Kidney (tissue), 13 donors: ENCODE measurements at regions not wholly inside any gene's neighbourhood (a gene's known extent, or its start where the extent isn't known, plus 50 kb on each side); places are given as distances from the start of the nearest gene placed in this dataset.

Source experiments
- DNase-seq, 5 donors: peaks; one replicate each; pipeline ENCODE4 v3.0.0-alpha.2; 2013 to 2020
- FAIRE-seq: peaks from 2 replicates; lab custom pipeline; 2012; peaks lifted over from hg19 to GRCh38; lab: Jason Lieb, UNC
- H3K27ac ChIP-seq, 2 donors: one replicate each; pipeline ENCODE4 v1.7.0; 2013; ENCODE audit warnings: low read depth in 2 of 2, low read length in 2 of 2, inconsistent platforms in 1 of 2
- H3K27me3 ChIP-seq: one replicate; pipeline ENCODE4 v1.7.1; 2013; ENCODE audit warnings: low read length, inconsistent platforms; ENCODE audit not compliant: control insufficient read depth, insufficient read depth
- H3K36me3 ChIP-seq, 3 donors: one replicate each; pipeline versions ENCODE4 v1.7.0 to v1.7.1; 2013; ENCODE audit warnings: low read length in 3 of 3, control low read depth in 1 of 3, inconsistent platforms in 1 of 3; ENCODE audit not compliant: insufficient read depth in 3 of 3, control insufficient read depth in 2 of 3
- H3K4me1 ChIP-seq, 3 donors: one replicate each; pipeline versions ENCODE4 v1.7.0 to v1.7.1; 2013; ENCODE audit warnings: low read length in 3 of 3, inconsistent platforms in 1 of 3, low read depth in 1 of 3; ENCODE audit not compliant: control insufficient read depth in 2 of 3, insufficient read depth in 2 of 3
- H3K4me3 ChIP-seq, 3 donors: one replicate each; pipeline versions ENCODE4 v1.7.0 to v1.8.1; 2013; ENCODE audit warnings: low read length in 3 of 3, control low read depth in 1 of 3, inconsistent platforms in 1 of 3
- H3K9ac ChIP-seq, 3 donors: one replicate each; pipeline versions ENCODE4 v1.7.0 to v1.7.1; 2013; ENCODE audit warnings: low read length in 3 of 3, control low read depth in 1 of 3, inconsistent platforms in 1 of 3
- H3K9me3 ChIP-seq, 3 donors: one replicate each; pipeline versions ENCODE4 v1.7.0 to v1.7.1; 2013; ENCODE audit warnings: low read length in 3 of 3, control low read depth in 1 of 3, inconsistent platforms in 1 of 3; ENCODE audit not compliant: control insufficient read depth in 2 of 3, insufficient read depth in 1 of 3
- intact Hi-C: fragments of 100-400 bp; cut with DNase I; formaldehyde crosslinking; loops from one replicate; pipeline ENCODE4 v1.11.1; 2022
- TF ChIP-seq, protein P1 (sequence below): IDR thresholded peaks from 3 replicates; pipeline ENCODE4 v1.5.1; 2012; ENCODE audit warnings: mild to moderate bottlenecking, moderate library complexity, borderline replicate concordance; ENCODE audit not compliant: insufficient read depth; ENCODE audit errors: extremely low read depth
- donor health status: control.
- donor health status: control.
- donor health status: control.
- donor health status: control.
- donor health status: control.
- donor health status: DM: yes; HTN: yes; CAD: no.
- donor health status: Normal renal cell carcinoma (clear cell type).

- H3K9ac ChIP-seq = no peak overlapping the region
- FAIRE-seq = no peak
- intact Hi-C loops = no loop called here
- no peaks in the 10 kb centered on the region for H3K27me3 ChIP-seq
- peaks cover 0 to 2% (median 0%) of the 10 kb centered on the region in 3 donors for H3K36me3 ChIP-seq
- peak in 3 of 5 donors; percentile 31 to 61 (median 32) for DNase-seq
- H3K4me1 ChIP-seq = no peaks in the 10 kb centered on the region
- H3K4me3 ChIP-seq = no peak overlapping the region
- no peak overlapping the region for H3K27ac ChIP-seq
- TF ChIP-seq, protein P1, sequence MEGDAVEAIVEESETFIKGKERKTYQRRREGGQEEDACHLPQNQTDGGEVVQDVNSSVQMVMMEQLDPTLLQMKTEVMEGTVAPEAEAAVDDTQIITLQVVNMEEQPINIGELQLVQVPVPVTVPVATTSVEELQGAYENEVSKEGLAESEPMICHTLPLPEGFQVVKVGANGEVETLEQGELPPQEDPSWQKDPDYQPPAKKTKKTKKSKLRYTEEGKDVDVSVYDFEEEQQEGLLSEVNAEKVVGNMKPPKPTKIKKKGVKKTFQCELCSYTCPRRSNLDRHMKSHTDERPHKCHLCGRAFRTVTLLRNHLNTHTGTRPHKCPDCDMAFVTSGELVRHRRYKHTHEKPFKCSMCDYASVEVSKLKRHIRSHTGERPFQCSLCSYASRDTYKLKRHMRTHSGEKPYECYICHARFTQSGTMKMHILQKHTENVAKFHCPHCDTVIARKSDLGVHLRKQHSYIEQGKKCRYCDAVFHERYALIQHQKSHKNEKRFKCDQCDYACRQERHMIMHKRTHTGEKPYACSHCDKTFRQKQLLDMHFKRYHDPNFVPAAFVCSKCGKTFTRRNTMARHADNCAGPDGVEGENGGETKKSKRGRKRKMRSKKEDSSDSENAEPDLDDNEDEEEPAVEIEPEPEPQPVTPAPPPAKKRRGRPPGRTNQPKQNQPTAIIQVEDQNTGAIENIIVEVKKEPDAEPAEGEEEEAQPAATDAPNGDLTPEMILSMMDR = no peak
- peaks cover 0 to 4% (median 0%) of the 10 kb centered on the region in 3 donors for H3K9me3 ChIP-seq
Observed at GRCh38 chr2:239462671-239463506, 62.1 kb upstream of the HDAC4 start.

DNA sequence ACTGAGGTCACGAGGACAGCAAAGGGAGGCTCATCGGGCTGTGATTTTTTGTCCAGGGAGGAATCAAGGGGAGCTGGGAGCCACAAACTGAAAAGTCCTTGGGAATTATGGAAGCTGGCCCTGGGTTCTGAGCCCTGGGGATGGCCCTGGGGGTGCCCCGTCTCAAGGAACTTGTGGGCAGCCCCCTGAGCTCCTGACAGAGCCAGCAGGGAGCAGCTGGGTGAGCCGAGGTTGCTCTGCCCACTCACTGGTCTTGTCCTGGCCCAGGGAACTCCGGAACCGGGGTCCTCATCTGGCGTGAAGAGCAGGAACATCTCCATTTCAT lies 61.3 kb upstream of the HDAC4 start:
- no peak for FAIRE-seq
- DNase-seq = peak in 2 of 5 donors; percentile 4 to 18
- Histone ChIP-seq H3K9ac (no peak overlapping the region), H3K36me3 (no peaks in the 10 kb centered on the region), H3K4me1 (no peaks in the 10 kb centered on the region), H3K27me3 (no peaks in the 10 kb centered on the region), H3K4me3 (no peak overlapping the region), H3K27ac (no peak overlapping the region), H3K9me3 (no peaks in the 10 kb centered on the region)
- TF ChIP-seq, protein P1 = no peak
- intact Hi-C loops = no loop called here

DNA sequence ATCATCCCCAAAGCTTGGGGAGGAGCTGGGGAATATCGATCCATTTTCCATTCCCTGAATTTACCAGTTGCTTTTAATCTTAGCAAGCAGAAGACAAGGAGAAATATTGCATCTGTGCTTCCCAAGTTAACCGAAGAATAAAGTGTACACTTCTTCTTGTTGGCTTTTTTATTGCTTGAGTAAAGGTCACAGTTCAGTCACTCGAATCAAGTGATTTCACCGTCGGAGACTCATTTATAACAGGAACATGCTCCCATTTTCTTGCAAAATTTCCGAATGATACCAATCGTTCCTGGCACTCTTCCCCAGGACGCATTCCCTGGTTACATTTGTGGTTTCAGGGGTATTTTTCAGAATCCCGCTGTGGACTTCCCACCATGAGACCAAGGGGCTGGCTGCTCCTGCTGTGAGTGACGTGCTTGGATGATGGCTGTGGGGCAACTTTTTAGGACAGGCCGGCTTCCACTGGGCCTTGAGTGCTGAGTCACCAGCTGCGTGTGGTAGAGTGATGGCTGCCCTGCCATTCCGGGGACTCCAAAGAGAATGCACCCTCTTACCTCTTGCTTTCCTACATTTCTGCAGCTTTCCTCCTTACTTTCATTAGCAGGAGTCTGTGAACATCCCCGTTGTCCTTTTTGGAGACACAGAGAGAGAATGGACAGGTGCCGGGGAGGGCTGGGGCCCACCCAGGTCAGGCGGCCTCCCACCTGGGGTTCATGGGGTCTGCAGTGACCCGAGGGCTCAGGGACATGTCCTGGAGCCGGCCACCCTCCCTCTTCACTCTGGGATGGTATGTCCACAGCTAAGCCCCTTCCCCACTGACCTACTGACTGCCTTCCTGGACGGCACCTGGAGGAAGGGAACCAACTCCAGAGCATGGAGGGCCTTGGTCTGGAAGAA lies 60.7 kb upstream of the HDAC4 start:
- intact Hi-C loops = no loop called here
- no peak for FAIRE-seq
- Histone ChIP-seq H3K9ac (no peak overlapping the region), H3K4me3 (no peak overlapping the region), H3K36me3 (no peaks in the 10 kb centered on the region), H3K27ac (no peak overlapping the region), H3K4me1 (no peaks in the 10 kb centered on the region), H3K27me3 (no peaks in the 10 kb centered on the region), H3K9me3 (no peaks in the 10 kb centered on the region)
- TF ChIP-seq, protein P1 = no peak
- DNase-seq = peak in 3 of 5 donors; percentile 8 to 66 (median 33)
